Esophagus squamous epithelium (tissue), 5 donors: ENCODE measurements at regions not wholly inside any gene's neighbourhood (a gene's known extent, or its start where the extent isn't known, plus 50 kb on each side); places are given as distances from the start of the nearest gene placed in this dataset.

Experiments
- DNase-seq: peaks from one replicate; lab custom pipeline; 2025; lab: John Stamatoyannopoulos, UW
- H3K27ac ChIP-seq, 4 donors: fragments of 200-600 bp; sonication (generic); one replicate each; pipeline ENCODE4 v1.5.1; 2016 to 2019; ENCODE audit warnings: mild to moderate bottlenecking in 1 of 4
- H3K27me3 ChIP-seq, 4 donors: fragments of 200-600 bp; sonication (generic); 1 replicate in 3 of 4; 2 replicates in 1 of 4; pipeline versions ENCODE4 v1.5.1 to v1.6.0; 2017 to 2021; ENCODE audit warnings: antibody characterized with exemption in 1 of 4
- H3K36me3 ChIP-seq, 3 donors: fragments of 200-600 bp; sonication (generic); one replicate each; pipeline ENCODE4 v1.5.1; 2016 to 2019
- H3K4me1 ChIP-seq, 3 donors: fragments of 200-600 bp; sonication (generic); one replicate each; pipeline ENCODE4 v1.5.1; 2017 to 2019
- H3K4me3 ChIP-seq, 4 donors: fragments of 200-600 bp; sonication (generic); 1 replicate in 3 of 4; 2 replicates in 1 of 4; pipeline ENCODE4 v1.5.1; 2016 to 2019; ENCODE audit warnings: mild to moderate bottlenecking in 2 of 4, moderate library complexity in 1 of 4
- H3K9me3 ChIP-seq, 3 donors: fragments of 200-600 bp; sonication (generic); one replicate each; pipeline ENCODE4 v1.5.1; 2016 to 2019
- POLR2A ChIP-seq, 4 donors: fragments of 450-650 bp; IDR thresholded peaks; one replicate each; pipeline ENCODE4 v1.6.1; 2017; ENCODE audit warnings: antibody characterized with exemption in 4 of 4, mild to moderate bottlenecking in 4 of 4, moderate library complexity in 3 of 4
- WGBS, 2 donors: methylation state at CpG; one replicate each; pipeline ENCODE4 v1.1.5; 2018; 5-methylcytosine and 5-hydroxymethylcytosine counted together
- intact Hi-C: fragments of 100-400 bp; cut with DNase I; formaldehyde crosslinking; loops from one replicate; pipeline ENCODE4 v1.15.0; 2022
- TF ChIP-seq, protein P1 (sequence below), 6 experiments: fragments of 450-650 bp in 4 of 6; fragments of 200-600 bp in 2 of 6; sonication (generic) in 2 of 6; IDR thresholded peaks; one replicate each; pipeline ENCODE4 v1.5.1; 2016 to 2019; ENCODE audit warnings: antibody characterized with exemption in 6 of 6, mild to moderate bottlenecking in 4 of 6, moderate library complexity in 4 of 6
- donor health status: DM: yes; HTN: yes; CAD: no.

DNA sequence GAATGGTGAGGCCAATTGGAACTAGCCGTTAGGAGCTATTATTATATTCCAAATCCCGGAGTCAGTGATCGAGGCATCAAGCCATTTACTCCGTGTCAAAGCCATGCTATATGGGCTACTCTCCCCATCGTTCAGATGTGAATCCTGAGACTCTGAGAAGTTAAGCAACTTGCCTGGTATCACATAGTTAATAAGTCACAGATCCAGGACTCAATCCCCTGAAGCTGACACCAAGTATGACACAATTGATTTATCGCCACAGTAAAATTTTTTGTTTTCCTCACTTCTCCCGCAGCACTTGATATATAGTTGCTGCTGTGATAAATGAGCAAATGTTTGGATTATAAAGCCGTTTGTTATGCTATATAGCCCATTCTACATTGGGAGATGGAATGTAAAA lies 50.8 kb upstream of the TSHZ2 start:
- TF ChIP-seq POLR2A (IDR thresholded peaks at IDR 0.05) = no peak
- TF ChIP-seq, protein P1, sequence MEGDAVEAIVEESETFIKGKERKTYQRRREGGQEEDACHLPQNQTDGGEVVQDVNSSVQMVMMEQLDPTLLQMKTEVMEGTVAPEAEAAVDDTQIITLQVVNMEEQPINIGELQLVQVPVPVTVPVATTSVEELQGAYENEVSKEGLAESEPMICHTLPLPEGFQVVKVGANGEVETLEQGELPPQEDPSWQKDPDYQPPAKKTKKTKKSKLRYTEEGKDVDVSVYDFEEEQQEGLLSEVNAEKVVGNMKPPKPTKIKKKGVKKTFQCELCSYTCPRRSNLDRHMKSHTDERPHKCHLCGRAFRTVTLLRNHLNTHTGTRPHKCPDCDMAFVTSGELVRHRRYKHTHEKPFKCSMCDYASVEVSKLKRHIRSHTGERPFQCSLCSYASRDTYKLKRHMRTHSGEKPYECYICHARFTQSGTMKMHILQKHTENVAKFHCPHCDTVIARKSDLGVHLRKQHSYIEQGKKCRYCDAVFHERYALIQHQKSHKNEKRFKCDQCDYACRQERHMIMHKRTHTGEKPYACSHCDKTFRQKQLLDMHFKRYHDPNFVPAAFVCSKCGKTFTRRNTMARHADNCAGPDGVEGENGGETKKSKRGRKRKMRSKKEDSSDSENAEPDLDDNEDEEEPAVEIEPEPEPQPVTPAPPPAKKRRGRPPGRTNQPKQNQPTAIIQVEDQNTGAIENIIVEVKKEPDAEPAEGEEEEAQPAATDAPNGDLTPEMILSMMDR (IDR thresholded peaks at IDR 0.05) = no peak
- H3K4me3 ChIP-seq = no peak overlapping the region
- no peaks in the 10 kb centered on the region for H3K36me3 ChIP-seq
- peaks cover 7 to 42% (median 13%) of the 10 kb centered on the region in 3 donors for H3K4me1 ChIP-seq
- no peak for DNase-seq
- intact Hi-C loops = no loop called here
- WGBS, 2 donors = 83 to 88% methylated on average over 8 of the region's 8 CpGs
- no peaks in the 10 kb centered on the region for H3K27me3 ChIP-seq
- H3K27ac ChIP-seq = no peak overlapping the region
- H3K9me3 ChIP-seq = no peaks in the 10 kb centered on the region

DNA sequence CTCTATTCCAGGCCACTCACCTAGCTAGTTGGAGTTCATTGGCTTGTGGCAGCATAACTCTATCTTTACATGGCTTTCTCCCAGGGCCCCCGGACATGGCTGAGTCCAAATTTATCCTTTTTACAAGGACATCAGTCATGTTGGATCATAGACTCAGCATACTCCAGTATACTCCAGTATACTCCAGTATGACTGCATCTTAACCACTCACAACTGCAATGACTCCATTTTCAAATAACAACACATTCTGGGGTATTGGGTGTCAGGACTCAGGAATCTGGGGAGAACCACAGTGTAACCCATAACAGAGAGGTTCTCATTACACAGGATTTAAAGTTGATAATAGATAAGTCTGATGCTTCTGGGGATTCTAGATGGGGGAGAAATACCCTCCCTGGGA lies 53.8 kb upstream of the TSHZ2 start:
- TF ChIP-seq POLR2A (IDR thresholded peaks at IDR 0.05) = no peak
- Histone ChIP-seq H3K9me3 (peaks cover 0 to 6% (median 0%) of the 10 kb centered on the region in 3 donors), H3K4me1 (peaks cover under 1 to 16% (median 1%) of the 10 kb centered on the region in 3 donors), H3K27ac (no peak overlapping the region), H3K36me3 (no peaks in the 10 kb centered on the region), H3K4me3 (no peak overlapping the region), H3K27me3 (no peaks in the 10 kb centered on the region)
- intact Hi-C loops = no loop called here
- 82 to 100% methylated on average over 1 of the region's 1 CpG for WGBS, 2 donors
- DNase-seq = no peak

DNA sequence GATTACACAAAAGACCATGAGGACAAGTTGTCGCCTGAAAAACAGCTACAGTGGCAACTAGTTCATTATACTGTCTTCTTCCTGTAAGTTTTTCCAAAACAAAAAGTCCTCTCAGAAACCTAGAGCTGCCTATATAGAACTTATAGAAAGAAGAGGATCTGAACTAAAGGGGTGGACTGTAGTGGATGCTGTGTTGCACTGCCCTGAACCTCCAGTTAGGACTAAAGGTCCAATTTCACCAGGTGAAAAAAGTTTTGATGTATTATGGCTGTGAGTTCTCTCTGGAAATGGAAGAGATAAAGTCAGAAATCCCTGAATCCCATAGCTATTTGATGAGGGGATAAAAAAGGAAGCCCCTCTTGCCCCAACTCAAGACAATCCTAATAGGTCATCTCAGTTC lies 56.6 kb upstream of the TSHZ2 start:
- intact Hi-C loops = no loop called here
- TF ChIP-seq POLR2A (IDR thresholded peaks at IDR 0.05) = no peak
- TF ChIP-seq, protein P1 (IDR thresholded peaks at IDR 0.05) = no peak
- no peaks in the 10 kb centered on the region for H3K27me3 ChIP-seq
- no peak overlapping the region for H3K27ac ChIP-seq
- no peaks in the 10 kb centered on the region for H3K36me3 ChIP-seq
- H3K4me1 ChIP-seq = peaks cover 0 to 5% (median 0%) of the 10 kb centered on the region in 3 donors
- no peak overlapping the region for H3K4me3 ChIP-seq
- peaks cover 0 to 6% (median 0%) of the 10 kb centered on the region in 3 donors for H3K9me3 ChIP-seq
- WGBS, 2 donors = 79 to 100% methylated on average over 1 of the region's 1 CpG
- no peak for DNase-seq

DNA sequence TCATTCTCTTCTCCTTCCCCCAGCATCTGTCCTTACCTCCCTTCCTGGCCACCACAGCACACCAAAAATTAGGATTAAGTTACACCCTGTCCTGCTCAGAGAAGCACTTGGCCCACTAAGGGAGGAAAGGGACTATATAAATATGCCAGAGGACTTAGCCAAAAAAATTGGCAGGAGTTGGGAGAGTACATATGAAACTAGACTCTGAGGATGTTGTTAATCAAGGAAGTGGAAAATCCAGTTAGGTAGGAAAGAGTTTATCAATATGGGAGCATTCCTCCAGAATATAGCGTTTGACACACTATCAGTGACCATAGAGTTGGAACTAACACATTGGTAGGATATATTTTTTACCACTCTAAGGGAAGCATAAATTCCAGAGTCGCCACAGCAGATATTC lies 57.3 kb upstream of the TSHZ2 start:
- WGBS, 2 donors = 67 to 80% methylated on average over 2 of the region's 2 CpGs
- Histone ChIP-seq H3K4me1 (peaks cover 0 to 5% (median 0%) of the 10 kb centered on the region in 3 donors), H3K4me3 (no peak overlapping the region), H3K27ac (no peak overlapping the region), H3K36me3 (no peaks in the 10 kb centered on the region), H3K9me3 (peaks cover 0 to 6% (median 0%) of the 10 kb centered on the region in 3 donors), H3K27me3 (no peaks in the 10 kb centered on the region)
- intact Hi-C loops = no loop called here
- DNase-seq = no peak
- no peak for TF ChIP-seq POLR2A (IDR thresholded peaks at IDR 0.05)
- TF ChIP-seq, protein P1 (IDR thresholded peaks at IDR 0.05) = no peak

DNA sequence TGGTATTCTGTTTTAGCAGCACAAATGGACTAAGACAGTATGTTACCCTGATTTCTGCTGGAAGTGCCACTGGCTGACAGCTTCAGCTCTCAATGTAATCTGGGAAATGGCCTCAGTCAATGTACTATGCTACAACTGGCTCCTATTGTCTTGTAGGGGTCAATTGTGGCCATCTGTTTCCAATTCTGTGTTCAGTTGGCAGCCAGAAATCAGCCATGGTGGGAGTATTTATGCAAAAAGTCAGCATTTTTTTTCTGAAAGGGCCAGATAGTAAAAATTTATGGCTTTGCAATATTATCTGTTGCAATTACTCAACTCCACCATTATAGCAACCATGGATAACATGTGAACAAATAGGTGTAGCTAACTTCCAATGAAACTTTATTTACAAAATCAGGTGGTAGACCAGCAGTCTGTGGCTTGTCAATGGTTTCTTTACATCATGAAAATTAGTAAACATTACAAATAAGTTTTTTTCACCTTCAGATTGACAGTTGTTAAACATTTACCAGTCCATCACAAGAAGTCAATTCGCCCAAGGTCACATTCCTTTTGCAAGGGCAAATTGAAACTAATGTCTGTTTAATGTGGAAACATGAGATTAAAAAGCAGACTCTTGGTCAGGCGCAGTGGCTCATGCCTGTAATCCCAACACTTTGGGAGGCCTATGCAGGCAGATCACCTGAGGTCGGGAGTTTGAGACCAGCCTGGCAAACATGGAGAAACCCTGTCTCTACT lies 58.3 kb upstream of the TSHZ2 start:
- H3K9me3 ChIP-seq = peaks cover 0 to 6% (median 0%) of the 10 kb centered on the region in 3 donors
- WGBS, 2 donors = 77 to 87% methylated on average over 3 of the region's 3 CpGs
- no peak for DNase-seq
- no peaks in the 10 kb centered on the region for H3K27me3 ChIP-seq
- H3K4me1 ChIP-seq = peaks cover 0 to 5% (median 0%) of the 10 kb centered on the region in 3 donors
- no peaks in the 10 kb centered on the region for H3K36me3 ChIP-seq
- intact Hi-C loops = no loop called here
- H3K27ac ChIP-seq = no peak overlapping the region
- TF ChIP-seq, protein P1 (IDR thresholded peaks at IDR 0.05) = no peak
- no peak for TF ChIP-seq POLR2A (IDR thresholded peaks at IDR 0.05)
- H3K4me3 ChIP-seq = no peak overlapping the region
